Stimulated activated CD4-positive, alpha-beta T cell treated with anti-CD3 and anti-CD28 coated beads, Interleukin-4, amount 100 ng/mL, for 1 hour (primary cell): ENCODE measurements at regions not wholly inside any gene's neighbourhood (a gene's known extent, or its start where the extent isn't known, plus 50 kb on each side); places are given as distances from the start of the nearest gene placed in this dataset.

Source experiments
- DNase-seq: peaks from one replicate; pipeline ENCODE4 v3.0.0-alpha.2; 2020

- no peak for DNase-seq
Measured at GRCh38 chr21:18191139-18191538, 53.5 kb upstream of the CHODL start.

GRCh38 chr21:18178509-18178908 lies 66.1 kb upstream of the CHODL start:
- no peak for DNase-seq

DNA sequence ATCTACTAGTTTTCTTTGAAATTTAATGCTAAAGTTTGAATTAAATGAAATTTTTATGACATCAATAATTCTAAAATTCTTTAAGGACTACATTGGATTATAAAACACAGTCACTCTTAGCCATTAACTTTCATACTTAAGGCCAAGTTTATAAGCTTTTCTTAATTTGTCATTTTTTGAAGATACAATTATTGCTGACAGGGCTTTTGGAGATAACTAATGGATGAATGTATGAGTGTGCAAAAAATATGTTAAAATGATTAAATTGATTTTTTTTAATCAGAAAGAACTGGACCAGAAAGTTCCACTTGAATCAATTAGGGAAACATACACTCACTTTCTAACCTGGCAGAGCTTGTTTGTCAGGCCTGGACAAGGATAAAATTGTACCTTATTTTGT lies 70.3 kb upstream of the CHODL start:
- DNase-seq, result no peak

DNA sequence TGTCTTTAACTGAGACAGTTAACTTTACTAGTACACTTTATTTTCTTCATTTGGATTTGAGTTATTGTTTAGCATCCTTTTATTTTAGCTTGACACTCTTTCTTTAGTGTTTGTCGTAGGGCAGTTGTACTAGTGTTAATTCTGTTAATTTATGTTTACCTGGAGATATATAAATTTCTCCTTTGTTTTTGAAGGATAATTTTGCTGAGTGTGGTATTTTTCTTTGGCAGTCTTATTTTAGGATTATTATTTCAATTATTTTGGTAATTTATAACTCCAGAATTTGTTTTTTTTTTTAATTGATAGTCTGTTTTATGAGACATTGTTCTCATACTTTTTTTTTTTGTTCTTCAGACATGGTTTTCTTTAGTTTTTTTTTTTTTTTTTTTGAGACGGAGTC lies 73.8 kb upstream of the CHODL start:
- no peak for DNase-seq

- DNase-seq, result no peak
Measured at GRCh38 chr21:18170221-18170620, 74.4 kb upstream of the CHODL start.

DNA sequence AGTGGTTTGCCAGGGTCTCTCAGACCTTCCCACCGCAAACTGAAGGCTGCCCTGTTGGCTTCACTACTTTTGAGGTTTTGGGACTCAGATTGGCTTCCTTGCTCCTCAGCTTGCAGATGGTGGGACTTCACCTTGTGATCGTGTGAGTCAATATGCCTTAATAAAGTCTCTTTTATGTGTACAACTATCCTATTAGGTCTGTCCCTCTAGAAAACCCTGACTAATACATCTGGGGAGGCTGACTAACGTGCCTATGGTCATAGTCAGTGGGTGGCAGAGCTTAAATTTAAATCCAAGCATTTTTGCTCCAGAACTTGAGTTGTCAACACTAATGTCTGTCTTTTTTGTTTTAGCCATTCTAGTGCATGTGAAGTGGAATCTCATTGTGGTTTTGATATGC lies 76.5 kb upstream of the CHODL start:
- DNase-seq, result no peak

DNA sequence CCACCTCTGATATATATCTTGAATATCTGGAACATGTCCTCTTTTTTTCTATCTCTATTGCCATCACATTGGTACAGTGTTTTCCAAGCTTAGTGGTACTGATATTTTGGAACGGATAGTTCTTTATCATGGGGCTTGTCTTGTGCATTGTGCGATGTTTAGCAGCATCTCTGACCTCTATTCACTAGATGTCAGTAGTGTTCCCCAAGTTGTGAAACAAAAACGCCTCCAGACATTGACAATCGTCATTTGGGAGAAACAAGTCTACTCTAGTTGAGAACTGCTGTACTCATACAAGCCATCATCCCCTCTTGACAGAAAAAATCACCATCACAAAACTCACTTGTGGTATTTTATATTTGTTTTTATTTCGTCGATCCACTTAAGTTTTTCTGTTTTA lies 79.7 kb upstream of the CHODL start:
- no peak for DNase-seq

DNA sequence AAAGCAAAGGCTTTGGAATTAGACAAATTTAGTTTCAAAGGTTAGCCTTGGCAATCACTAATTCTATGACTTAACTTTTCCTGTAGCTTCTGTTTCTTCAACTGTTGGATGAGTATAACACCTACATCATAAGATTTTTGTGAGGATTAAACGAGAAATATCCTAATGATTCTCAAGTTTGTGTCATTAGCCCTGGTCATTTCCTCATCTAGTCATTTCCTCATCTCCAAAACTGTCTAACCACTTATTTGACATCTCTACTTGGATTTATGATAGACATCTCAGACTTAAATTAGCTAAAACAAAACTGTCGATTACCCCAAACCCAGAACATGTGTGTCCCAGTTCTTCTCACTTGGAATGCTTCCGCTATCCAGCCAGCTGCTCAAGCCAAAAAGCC lies 80.2 kb upstream of the CHODL start:
- DNase-seq, result no peak

DNA sequence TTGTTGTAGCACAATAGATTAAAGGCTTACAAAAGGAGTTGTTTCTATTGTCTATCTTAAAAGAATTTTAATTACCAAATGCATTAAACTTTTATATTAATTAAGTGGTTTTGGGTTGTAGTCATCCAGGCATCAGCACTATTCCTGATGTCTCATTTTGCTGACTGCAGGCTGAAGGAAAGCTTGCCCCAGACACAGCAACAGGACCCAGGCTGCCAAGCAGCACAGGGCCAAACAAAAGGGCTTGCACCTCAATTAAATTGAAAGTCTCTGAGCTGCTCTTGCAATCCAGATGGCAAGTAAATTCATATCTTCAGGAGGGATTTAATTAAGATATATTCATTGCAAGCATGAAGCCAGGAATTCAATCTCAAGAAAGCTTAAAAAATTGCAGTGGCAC lies 80.7 kb upstream of the CHODL start:
- no peak for DNase-seq

GRCh38 chr21:18161841-18162240 lies 82.8 kb upstream of the CHODL start:
- DNase-seq, result no peak

DNA sequence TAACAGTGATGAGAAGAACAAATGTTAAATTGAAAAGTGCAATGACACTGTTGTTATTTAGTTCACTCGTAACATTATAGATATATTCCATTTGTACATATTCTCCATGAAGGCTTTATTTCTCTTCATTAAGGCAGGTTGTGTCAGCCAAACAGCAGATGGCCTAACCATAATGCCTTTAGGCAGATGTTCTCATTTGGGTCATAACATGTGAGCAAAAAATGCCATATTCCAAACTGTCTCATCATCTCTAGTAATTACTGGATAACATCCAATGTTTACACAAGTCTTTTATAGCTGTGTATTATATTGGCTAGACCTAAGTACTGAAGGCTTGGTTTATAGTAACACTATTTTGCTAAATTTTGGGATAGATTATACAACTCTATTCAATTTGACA lies 87.2 kb upstream of the CHODL start:
- DNase-seq, result no peak

GRCh38 chr21:18155508-18156193 lies 89.0 kb upstream of the CHODL start:
- DNase-seq, result no peak

DNA sequence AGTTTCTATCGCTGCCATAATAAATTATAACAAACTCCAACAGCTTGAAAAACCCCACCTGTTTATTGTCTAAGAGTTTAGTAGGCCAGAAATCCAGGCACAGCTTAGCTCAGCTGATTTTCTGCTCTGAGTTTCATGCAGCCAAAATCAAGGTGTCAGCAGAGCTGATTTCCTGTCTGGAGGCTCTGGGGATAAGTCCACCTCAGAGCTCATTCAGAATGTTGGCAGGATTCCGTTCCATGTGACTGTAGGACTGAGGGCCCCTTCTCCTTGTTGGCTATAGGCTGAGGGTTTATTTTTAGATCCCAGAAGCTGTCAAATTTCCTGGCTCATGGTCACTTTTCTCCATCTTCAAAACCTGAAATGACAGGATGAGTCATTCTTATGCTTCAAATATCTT lies 91.6 kb upstream of the CHODL start:
- DNase-seq, result no peak

DNA sequence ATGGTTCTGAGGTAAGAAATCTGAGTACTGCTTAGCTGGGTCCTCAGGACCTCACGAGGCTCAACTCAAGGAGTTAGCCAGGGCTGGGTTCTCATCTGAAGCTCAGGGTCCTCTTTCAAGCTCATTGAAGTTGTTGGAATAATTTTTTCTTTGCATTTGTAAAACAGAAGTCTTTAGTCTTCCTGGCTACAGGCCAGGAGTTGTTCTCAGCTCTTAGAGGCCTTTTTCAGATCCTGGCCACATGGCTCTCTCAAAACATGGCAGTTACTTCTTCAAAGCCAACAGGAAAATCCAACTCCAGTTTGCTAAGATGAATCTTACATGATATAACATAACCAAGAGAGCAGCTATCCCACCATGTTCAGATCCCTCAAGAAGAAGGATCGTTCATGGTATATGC lies 92.3 kb upstream of the CHODL start:
- no peak for DNase-seq

GRCh38 chr21:18151046-18151445 lies 93.6 kb upstream of the CHODL start:
- no peak for DNase-seq

DNA sequence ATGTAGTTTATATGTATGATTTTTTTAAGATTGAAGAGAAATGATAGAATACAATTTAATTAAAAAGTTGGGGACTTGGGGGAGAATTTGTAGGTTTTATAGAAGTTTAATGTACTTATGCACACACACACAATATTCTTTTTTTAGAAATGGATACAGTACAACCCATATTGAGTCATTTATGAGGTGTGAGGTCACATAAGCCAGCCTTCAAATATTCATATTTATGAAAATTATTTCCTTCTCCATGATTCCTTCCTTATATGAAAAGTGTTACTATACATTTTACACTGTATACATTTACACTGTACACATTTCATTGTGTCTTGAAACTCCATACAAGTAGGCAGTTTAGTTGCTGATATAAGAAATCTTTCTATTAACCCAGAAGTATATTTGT lies 96.2 kb upstream of the CHODL start:
- no peak for DNase-seq

GRCh38 chr21:18147678-18148077 lies 97.0 kb upstream of the CHODL start:
- no peak for DNase-seq

DNA sequence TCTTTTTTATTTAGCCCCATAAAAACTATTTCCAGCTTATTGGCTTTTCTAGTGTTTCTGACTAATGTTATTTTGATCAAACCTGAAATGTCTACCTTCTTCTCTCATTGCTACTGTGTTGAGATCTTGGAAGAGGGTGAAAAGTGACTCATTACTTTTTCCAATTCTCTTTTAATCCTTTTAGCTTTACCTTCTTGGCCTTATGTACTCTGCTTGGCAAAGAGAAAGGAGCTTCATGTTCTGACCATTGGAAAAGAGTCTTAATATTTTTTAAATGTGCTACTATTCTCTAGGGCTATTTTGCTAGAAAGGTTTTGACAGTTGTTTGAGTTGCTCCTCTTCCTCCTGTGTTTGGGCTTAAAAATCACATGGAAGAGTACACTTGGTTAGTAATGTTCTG lies 97.8 kb upstream of the CHODL start:
- DNase-seq, result no peak

- DNase-seq, result no peak
Measured at GRCh38 chr21:18144339-18144738, 100.3 kb upstream of the CHODL start.

GRCh38 chr21:18142655-18143054 lies 102.0 kb upstream of the CHODL start:
- no peak for DNase-seq

- no peak for DNase-seq
Measured at GRCh38 chr21:18138507-18138906, 106.1 kb upstream of the CHODL start.

GRCh38 chr21:18129526-18129925 lies 115.1 kb upstream of the CHODL start:
- no peak for DNase-seq

DNA sequence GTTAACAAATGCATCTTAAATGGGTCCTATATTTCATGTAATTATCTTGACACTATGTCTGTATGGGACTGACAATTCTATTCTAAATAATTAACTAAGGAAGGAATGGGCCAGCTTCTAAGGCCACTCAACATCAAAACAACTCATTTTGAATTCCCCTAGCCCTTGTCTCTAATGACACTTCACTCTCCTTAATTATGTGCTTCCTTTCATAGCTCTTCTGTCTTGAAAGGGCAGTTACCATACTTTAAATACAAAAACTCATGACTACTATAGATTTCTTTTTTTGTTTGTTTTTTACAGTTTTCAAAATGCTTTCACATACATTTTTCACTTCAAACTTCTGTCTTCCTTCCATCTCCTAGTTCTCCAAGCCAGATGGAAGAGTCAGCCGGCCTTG lies 126.1 kb upstream of the CHODL start:
- DNase-seq, result no peak

DNA sequence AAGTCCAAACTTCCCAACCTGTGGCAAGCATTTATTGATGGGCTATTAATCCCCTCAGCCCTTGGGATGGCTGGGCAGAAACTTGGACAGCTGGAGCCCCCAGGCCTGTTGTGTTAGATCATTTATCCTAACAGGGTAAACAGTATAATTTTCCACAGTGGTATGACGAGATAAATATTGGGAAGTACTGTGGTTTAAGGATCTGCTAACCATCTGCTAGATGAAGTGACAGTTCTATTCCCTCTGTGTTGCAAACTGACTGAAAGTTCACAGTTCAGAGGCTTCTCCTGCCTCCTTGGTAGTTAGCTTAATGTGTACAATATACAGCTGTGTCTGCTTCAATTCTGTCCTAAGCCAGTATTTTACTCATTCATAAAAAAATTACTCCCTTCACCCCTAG lies 127.5 kb upstream of the CHODL start:
- DNase-seq, result no peak

DNA sequence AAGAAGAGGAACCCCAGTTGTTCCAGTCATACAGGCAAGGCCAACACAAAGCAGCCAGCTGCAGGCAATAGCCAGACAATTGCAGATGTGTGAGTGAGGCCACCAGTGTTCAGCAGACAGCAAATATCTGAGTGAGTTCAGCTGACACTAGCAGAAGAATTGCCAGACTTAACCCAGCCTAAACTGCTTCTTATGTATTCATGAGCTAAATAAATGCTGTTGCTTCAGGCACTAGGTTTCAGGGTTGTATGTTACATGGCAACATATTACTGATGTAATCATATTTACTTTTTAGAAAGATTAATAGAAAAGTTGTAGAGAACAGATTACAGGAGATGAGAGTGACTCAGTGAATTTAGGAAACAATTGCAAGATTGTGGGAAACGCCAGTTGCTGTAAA lies 129.8 kb upstream of the CHODL start:
- no peak for DNase-seq

GRCh38 chr21:18104802-18105201 lies 139.8 kb upstream of the CHODL start:
- DNase-seq, result no peak
